Stimulated activated naive CD8-positive, alpha-beta T cell treated with anti-CD3 and anti-CD28 coated beads, Interleukin-15, amount 100 ng/mL, for 72 hours (primary cell): ENCODE measurements at regions not wholly inside any gene's neighbourhood (a gene's known extent, or its start where the extent isn't known, plus 50 kb on each side); places are given as distances from the start of the nearest gene placed in this dataset.
"Not testable (repeated sequence)": the region's sequence is repeated elsewhere in the genome, so short reads cannot be mapped to it uniquely, and the experiment has no call there.

Source experiments
- ATAC-seq: fragments of 150-1000 bp; cut with Tn5 transposase; 2 replicates; pipeline ENCODE4 v1.10.0; 2021; ENCODE audit warnings: mild to moderate bottlenecking, moderate library complexity
- DNase-seq, 2 donors: peaks; one replicate each; pipeline ENCODE4 v3.0.0; 2021 to 2022
- H3K27ac Mint-ChIP-seq, 2 donors: one replicate each; pipeline ENCODE4 v1.8.0; 2022; ENCODE audit warnings: mild to moderate bottlenecking in 2 of 2, mixed read lengths in 2 of 2, moderate library complexity in 2 of 2
- H3K27me3 Mint-ChIP-seq: one replicate; pipeline ENCODE4 v1.8.0; 2022; ENCODE audit warnings: mixed read lengths
- H3K4me1 Mint-ChIP-seq: one replicate; pipeline ENCODE4 v1.8.0; 2022; ENCODE audit warnings: mild to moderate bottlenecking, mixed read lengths
- H3K4me3 Mint-ChIP-seq, 2 donors: one replicate each; pipeline ENCODE4 v1.8.0; 2022; ENCODE audit warnings: mild to moderate bottlenecking in 2 of 2, mixed read lengths in 2 of 2, moderate library complexity in 1 of 2
- H3K9me3 Mint-ChIP-seq, 2 donors: one replicate each; pipeline ENCODE4 v1.8.0; 2022; ENCODE audit warnings: mixed read lengths in 2 of 2

DNA sequence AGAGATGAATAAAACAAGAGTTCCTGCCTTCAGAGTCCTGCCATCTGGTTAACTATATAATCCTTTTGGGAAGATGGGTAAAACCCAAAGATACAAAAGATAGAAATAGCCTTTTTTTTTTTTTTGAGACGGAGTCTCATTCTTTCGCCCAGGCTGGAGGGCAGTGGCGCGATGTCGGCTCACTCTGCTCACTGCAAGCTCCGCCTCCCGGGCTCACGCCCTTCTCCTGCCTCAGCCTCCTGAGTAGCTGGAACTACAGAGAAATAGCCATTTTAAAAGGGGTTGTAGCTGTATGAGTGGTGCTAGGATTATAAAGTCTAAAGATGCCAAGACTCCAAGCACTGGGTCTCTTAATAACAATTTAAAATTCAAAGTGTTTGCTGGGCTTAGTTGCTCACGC, 97.2 kb downstream of the KDR start:
- Mint-ChIP-seq H3K4me1 (no peaks in the 10 kb centered on the region), H3K4me3 (no peak overlapping the region), H3K27ac (no peak overlapping the region), H3K27me3 (no peaks in the 10 kb centered on the region), H3K9me3 (no peaks in the 10 kb centered on the region)
- DNase-seq: no peak
- ATAC-seq: no peak

DNA sequence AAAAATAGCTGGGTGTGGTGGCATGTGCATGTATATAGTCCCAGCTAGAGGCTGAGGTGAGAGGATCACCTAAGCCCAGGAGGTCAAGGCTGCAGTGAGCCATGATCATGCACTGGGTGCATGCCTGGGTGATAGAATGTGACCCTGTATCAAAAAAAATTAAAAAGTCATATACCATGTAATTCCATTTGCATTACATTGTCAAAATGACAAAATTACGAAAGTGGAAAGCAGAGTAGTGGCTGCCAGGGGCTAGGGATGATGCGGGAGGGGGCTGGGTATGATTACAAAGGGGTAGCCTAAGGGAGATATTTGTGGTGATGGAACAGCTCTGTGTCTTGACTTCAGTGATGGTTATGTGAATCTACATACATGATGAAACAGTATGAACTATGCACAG, 97.8 kb downstream of the KDR start:
- no peaks in the 10 kb centered on the region for H3K27me3 Mint-ChIP-seq
- DNase-seq (no peak), ATAC-seq (no peak)
- no peaks in the 10 kb centered on the region for H3K4me1 Mint-ChIP-seq
- H3K27ac Mint-ChIP-seq: no peak overlapping the region
- no peaks in the 10 kb centered on the region for H3K9me3 Mint-ChIP-seq
- H3K4me3 Mint-ChIP-seq: no peak overlapping the region

DNA sequence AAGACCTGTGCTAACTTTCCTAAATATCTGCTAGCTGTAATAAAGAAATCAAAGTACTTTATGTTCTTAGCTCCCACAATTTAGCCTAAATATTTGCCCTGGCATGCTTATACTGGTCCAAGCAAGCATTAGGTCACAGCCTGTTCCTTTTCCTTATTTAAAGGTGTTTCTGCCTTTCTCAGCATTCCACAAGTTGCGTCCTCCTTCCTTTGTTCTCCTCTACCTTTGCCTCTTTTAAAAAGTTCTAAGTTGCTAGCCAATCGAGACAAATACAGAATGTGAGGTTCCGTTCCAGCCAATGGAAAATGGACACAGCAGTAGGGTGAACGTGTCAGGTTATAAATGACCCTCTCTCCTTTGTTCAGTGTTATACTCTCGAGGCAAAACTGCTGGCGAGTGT, 99.9 kb downstream of the KDR start:
- not testable (repeated sequence) for H3K4me1 Mint-ChIP-seq, H3K4me3 Mint-ChIP-seq, H3K27ac Mint-ChIP-seq, H3K27me3 Mint-ChIP-seq, H3K9me3 Mint-ChIP-seq, ATAC-seq, DNase-seq

DNA sequence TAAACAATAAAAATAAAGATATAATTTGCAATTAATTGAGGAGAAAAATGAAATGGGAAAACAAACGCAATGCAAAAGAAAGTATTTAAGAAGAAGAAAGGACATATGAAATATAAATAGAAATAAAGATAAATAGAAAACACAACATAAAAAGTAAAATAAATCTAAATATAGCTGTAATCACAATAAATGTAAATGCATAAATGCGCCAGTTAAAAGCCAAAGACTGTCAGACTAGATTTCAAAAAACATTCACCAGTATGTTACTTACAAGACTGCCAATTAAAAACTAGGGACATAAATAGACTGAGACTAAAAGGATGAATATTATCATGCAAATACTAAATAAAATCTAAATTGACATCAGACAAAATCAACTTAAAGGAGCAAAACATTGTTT, 102.4 kb downstream of the KDR start:
- Mint-ChIP-seq H3K27me3 (peaks cover 18% of the 10 kb centered on the region), H3K9me3 (no peaks in the 10 kb centered on the region), H3K27ac (no peak overlapping the region), H3K4me3 (no peak overlapping the region), H3K4me1 (no peaks in the 10 kb centered on the region)
- DNase-seq (no peak), ATAC-seq (no peak)

DNA sequence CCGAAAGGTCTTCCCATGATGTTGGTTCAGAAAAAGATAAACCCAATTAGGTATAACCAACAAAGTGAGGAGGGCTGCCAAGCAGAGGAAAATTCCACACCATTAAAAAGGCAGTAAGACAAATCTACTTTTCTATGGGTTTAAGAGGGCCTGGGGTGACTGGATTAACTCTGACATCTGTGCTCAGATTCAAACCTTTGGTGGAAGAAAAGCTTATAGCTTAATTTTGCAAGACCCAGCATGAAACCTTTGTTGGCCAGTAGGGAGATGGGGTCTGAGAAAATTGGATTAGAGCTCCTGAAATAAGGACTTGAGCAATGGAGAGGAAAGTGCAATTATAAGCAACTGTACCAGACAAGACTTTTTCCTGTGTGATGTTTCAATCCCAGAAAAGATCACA, 104.2 kb downstream of the KDR start:
- H3K4me3 Mint-ChIP-seq: no peak overlapping the region
- DNase-seq: no peak
- peaks cover 18% of the 10 kb centered on the region for H3K27me3 Mint-ChIP-seq
- no peaks in the 10 kb centered on the region for H3K4me1 Mint-ChIP-seq
- no peak for ATAC-seq
- H3K27ac Mint-ChIP-seq: peak overlapping the region in 1 of 2 donors; percentile 57
- H3K9me3 Mint-ChIP-seq: no peaks in the 10 kb centered on the region

DNA sequence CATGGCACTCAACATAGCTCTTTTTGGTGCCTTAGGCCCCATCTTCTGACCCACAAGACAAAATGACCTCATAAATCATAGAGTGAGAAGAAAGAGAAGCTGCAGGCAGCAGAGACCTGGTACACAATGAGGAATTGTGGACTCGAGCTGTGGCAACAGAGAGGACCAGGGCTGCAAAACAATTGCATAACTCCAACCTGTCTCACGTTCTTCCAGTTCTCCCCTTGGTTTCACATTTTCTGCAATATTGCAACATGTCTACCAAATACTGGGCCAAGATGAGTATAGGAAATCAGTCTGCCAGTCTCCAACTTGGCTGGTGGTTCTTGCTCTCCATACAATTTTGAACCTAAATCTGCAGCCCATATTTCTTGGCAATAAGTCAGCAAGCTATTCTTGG, 105.3 kb downstream of the KDR start:
- Mint-ChIP-seq H3K4me1 (no peaks in the 10 kb centered on the region), H3K9me3 (no peaks in the 10 kb centered on the region), H3K4me3 (no peak overlapping the region), H3K27ac (no peak overlapping the region), H3K27me3 (peaks cover 18% of the 10 kb centered on the region)
- ATAC-seq (no peak), DNase-seq (no peak)

DNA sequence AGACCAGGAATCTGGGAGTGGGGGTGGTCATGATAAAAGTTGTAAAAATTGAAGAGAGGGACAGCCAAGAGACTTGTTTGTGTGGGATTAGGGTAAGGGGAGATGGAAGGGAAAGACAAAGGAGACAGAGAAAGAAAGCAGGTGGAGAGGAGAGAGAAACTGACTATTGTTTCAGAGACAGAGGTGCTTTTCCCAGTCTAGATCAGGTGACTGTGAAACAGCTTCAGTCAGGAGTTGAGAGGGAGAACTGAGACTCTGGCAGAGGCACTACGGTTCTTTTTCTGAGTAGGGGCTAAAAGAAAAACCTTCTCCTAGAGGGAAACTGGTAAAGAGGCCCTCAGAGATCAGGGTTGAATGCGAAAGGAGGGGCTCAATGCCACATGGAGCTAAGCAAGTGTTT, 106.4 kb downstream of the KDR start:
- Mint-ChIP-seq H3K4me3 (no peak overlapping the region), H3K27ac (no peak overlapping the region), H3K9me3 (no peaks in the 10 kb centered on the region), H3K4me1 (no peaks in the 10 kb centered on the region), H3K27me3 (peaks cover 18% of the 10 kb centered on the region)
- no peak for ATAC-seq
- no peak for DNase-seq

DNA sequence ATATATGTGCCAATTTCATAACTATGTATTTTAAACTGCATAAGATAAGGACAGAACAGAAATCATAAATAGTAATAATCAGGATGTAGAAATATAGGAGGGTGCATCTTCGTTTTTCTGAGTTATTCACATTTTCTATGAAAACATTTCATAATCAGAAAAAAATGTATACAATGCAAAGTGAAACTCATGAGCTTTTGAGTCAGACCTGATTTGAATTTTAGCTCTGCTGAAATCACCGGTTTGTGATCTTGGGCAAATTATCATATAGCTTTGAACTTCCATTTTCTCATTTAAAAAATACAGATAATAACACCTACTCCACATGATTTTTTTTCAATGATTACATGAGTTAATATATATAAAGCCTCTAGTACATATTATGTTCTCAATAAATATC, 106.9 kb downstream of the KDR start:
- DNase-seq: no peak
- H3K27me3 Mint-ChIP-seq: peaks cover 18% of the 10 kb centered on the region
- H3K9me3 Mint-ChIP-seq: no peaks in the 10 kb centered on the region
- no peaks in the 10 kb centered on the region for H3K4me1 Mint-ChIP-seq
- no peak overlapping the region for H3K27ac Mint-ChIP-seq
- no peak overlapping the region for H3K4me3 Mint-ChIP-seq
- no peak for ATAC-seq

DNA sequence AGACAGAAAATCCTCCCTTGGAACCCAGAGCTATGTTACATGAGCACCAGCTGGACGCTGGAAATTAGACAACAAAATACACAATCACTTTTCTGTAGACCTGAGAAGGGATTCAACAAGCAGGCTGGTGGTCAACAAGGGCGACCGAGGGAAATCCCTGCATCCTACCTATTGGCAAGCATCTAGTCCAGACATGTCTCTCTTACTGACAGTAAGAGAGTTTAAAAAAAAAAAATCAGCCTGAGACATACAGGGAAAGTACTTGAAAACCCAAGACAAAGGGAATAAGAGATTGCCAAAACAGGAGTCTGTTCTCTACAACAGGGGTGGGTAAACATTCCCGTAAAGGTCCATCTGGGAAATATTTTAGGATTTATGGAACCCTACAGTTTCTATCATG, 108.0 kb downstream of the KDR start:
- DNase-seq (no peak), ATAC-seq (no peak)
- no peaks in the 10 kb centered on the region for H3K4me1 Mint-ChIP-seq
- H3K27ac Mint-ChIP-seq: no peak overlapping the region
- H3K27me3 Mint-ChIP-seq: peaks cover 18% of the 10 kb centered on the region
- H3K9me3 Mint-ChIP-seq: no peaks in the 10 kb centered on the region
- no peak overlapping the region for H3K4me3 Mint-ChIP-seq

DNA sequence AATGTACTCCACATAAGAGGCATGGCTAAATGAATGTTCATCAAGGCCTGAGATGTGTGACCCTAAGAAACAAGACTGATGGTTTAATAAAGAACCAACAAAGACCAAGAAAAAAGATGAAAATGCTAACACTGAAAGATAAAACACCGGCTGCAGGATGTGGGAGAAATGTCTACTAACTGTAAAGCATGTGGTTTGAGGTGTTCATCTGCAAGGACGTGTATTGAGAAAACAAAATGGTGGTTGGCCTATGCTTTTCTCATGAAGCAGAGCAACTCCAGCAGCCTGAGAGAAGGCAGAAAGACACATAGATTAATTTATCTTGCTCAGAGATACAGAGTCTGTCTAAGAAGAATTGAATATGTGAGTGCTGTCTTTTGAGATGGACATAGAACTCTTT, 109.3 kb downstream of the KDR start:
- peaks cover 18% of the 10 kb centered on the region for H3K27me3 Mint-ChIP-seq
- H3K4me1 Mint-ChIP-seq: no peaks in the 10 kb centered on the region
- H3K27ac Mint-ChIP-seq: no peak overlapping the region
- ATAC-seq (no peak), DNase-seq (no peak)
- H3K9me3 Mint-ChIP-seq: no peaks in the 10 kb centered on the region
- no peak overlapping the region for H3K4me3 Mint-ChIP-seq

DNA sequence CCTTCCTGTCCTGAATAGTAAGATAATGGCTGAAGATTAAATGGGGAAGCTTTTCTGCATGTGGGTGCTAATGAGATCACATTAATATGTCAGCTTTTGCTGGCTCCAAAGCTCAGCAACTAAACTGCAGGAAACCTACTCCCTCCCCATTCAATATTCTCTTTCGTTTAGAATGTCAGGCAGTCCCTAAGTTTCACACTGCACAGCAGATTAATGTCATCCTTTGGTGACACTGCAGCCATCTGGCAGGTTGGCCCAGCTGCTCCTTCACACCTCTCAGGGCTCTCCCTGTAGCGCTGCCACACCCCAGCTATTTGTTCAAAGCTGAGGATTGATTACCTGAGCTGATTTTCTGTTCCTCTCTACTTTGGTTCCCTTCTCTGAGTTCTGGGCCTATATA, 110.5 kb downstream of the KDR start:
- Mint-ChIP-seq H3K4me3 (no peak overlapping the region), H3K27me3 (peaks cover 14% of the 10 kb centered on the region), H3K9me3 (no peaks in the 10 kb centered on the region), H3K4me1 (no peaks in the 10 kb centered on the region), H3K27ac (no peak overlapping the region)
- no peak for DNase-seq
- no peak for ATAC-seq

DNA sequence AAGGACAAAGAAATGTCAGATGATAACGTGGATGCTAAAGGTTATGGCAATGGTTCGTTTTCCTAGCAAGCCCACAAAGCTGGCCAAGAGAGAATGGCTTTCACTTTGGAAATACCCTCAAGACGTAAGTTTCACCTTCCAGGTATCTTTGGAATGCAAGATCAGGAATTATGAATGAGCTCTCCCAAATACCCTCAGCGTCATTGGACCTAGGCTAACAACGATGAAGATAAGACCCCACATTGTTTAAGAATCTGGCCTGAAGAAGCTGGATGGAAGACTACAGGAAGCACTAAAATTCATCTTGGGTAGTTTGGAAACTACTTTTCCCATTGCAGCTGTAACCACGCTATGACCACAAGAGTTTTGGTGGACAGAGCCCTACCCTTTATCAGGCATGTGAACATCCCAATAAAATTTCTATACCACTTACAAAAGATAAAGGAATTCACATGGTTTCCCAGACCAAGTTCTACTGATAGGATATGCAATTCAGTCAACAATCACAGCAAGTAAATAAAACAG, 111.9 kb downstream of the KDR start:
- H3K4me1 Mint-ChIP-seq: no peaks in the 10 kb centered on the region
- DNase-seq: no peak
- no peak overlapping the region for H3K4me3 Mint-ChIP-seq
- H3K9me3 Mint-ChIP-seq: no peaks in the 10 kb centered on the region
- ATAC-seq: no peak
- peaks cover under 1% of the 10 kb centered on the region for H3K27me3 Mint-ChIP-seq
- H3K27ac Mint-ChIP-seq: no peak overlapping the region

DNA sequence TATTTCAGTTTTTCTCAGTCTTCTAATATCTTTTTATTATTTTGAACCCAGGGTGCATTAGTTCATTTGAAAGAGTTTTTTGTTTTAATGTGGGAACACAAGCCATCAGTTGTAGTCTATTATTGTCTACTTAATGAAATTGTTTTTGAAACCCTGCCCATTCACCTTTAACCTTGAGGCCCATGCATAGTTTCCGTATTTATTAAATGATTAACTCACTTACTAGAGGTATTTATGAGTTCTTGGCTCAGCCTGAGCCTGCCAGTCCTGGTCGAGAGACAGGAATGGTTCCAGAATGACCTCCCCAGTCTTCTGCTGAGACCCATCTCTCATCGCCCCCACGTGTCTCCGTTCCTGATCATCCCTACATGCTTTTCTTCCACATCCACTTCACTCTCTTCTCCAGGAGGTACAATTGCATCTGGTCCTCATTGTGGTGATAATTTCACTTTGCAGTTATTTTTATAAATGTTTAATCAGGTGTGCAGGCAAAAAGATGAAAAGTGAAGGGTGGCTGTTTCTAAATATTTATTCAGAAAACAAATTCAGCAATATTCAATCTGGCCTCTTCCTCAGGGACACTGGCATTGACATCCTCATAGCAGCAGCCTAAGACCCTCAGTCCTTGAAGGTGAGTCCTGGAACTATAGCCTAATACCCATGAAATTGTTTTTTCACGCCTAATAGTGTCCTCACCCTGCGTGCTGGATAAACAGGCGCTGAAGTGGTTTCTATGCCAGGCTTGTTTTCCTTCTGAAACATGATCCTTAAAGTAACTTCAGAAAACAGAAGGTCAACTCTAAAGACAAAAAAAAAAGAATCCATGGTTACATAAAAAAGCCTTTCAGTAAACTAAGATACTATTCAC, 112.8 kb downstream of the KDR start:
- Mint-ChIP-seq H3K27ac (no peak overlapping the region), H3K9me3 (no peaks in the 10 kb centered on the region), H3K27me3 (no peaks in the 10 kb centered on the region), H3K4me1 (no peaks in the 10 kb centered on the region), H3K4me3 (no peak overlapping the region)
- no peak for DNase-seq
- ATAC-seq: no peak

DNA sequence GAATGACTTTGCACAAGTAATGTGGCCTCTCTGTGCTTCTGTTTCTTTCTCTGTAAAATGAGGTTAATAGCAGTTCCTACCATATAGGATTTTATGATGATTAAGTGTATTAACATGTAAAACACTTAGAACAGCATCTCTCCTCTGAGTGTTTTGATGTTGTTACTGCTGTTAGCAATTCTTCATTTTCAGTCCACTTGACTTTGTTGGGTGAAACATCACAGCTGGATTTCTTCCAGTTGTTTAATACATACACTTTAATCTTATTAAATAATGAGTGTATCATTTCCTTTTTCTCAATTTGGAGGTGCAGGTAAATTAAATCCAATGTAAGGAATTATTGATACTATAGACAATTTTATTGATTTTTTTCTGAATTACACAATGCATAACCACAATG, 113.6 kb downstream of the KDR start:
- Mint-ChIP-seq H3K4me1 (no peaks in the 10 kb centered on the region), H3K27me3 (no peaks in the 10 kb centered on the region), H3K27ac (no peak overlapping the region), H3K9me3 (no peaks in the 10 kb centered on the region), H3K4me3 (no peak overlapping the region)
- no peak for ATAC-seq
- no peak for DNase-seq

DNA sequence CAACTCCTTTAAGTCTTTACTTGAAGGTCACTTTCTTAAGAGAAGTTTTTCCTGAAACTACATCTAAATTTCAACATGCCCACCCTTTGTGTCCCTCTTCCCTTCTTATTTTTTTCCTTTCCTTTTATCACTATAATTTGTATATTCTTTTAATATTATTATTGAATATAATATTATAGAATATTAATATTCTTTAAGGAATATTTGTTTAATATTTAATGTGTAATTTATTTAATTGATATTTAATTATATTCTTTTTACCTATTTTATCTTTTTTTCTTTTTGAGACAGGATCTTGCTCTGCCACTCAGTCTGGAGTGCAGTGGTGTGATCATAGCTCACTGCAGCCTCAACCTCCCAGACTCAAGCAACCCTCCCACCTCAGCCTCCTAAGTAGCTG, 114.8 kb downstream of the KDR start:
- no peak overlapping the region for H3K27ac Mint-ChIP-seq
- H3K9me3 Mint-ChIP-seq: no peaks in the 10 kb centered on the region

DNA sequence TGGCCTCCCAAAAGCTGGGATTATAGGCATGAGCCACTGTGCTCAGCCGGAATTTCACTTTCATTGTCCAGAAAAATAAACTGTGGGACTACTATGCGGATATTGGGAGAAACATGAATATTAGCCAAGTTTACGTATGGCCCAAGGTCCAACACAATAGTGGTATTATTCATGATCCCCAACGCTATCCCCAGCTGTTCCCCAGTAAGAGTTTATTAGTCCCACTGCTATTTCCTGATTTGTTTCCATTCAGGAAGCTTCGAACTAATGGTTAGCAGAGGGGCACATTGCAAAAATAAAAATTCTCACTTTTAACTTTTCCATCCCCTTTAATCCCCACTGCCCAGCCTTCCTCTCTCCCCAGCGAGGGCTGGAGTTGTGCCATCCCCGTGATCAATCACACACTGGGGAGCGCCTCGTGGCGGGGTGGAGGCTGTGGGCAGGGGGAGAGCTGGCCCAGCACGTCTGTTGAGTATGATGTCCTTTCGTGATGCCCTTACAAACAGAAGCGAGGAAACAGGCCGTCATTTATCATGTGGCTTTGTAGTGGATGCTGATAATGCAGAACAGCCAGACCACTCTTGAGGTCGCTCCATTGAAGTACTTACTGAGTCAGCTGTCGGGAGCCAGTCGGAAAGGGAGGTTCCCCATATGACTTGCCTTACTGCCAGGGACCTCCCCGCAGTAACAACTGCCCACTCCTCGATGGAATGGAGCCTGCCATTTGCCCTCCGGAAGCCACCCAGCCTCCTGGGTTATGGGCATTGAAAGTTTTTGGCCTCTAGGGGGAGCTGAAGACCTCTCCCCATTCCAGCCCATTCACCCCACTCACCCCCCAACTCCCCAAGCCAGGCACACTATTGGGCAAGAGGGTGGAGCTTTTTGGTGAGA, 117.0 kb downstream of the KDR start:
- Mint-ChIP-seq H3K27ac (no peak overlapping the region), H3K4me1 (no peaks in the 10 kb centered on the region), H3K4me3 (no peak overlapping the region), H3K27me3 (no peaks in the 10 kb centered on the region), H3K9me3 (no peaks in the 10 kb centered on the region)
- ATAC-seq (no peak), DNase-seq (no peak)

More for the DNA sequence above, 114.8 kb downstream of the KDR start:
- DNase-seq: no peak
- no peak for ATAC-seq
- Mint-ChIP-seq H3K27me3 (no peaks in the 10 kb centered on the region), H3K4me3 (no peak overlapping the region), H3K4me1 (no peaks in the 10 kb centered on the region)
